ENCODE measurements at regions not wholly inside any gene's neighbourhood (a gene's known extent, or its start where the extent isn't known, plus 50 kb on each side); places are given as distances from the start of the nearest gene placed in this dataset.

- no peaks in the 10 kb centered on the region; the same call in 1 of the 2 replicates for H3K4me1 ChIP-seq (ENCODE audit: insufficient read depth, low read length)
- H4K5ac ChIP-seq (ENCODE audit: insufficient read length, low read depth, low read length), result no peak overlapping the region
- no peak overlapping the region for H3K23ac ChIP-seq (ENCODE audit: insufficient read length, low read depth, low read length)
- Mint-ChIP-seq H3K27me3 (ENCODE audit: low read depth) (peaks cover 8% of the 10 kb centered on the region), H3K36me3 (ENCODE audit: insufficient read depth in 1 of 3, low read depth in 3 of 3) (peaks cover 0 to 4% (median 3%) of the 10 kb centered on the region in 3 experiments; a peak in 2 of 7 replicates), H3K4me3 (no peak overlapping the region), H3K4me1 (peaks cover 25 to 27% of the 10 kb centered on the region in 2 experiments), H3K9me3 (peaks cover 0 to 5% of the 10 kb centered on the region in 2 experiments; a peak in 2 of 5 replicates), H3K27ac (no peak overlapping the region)
- H4K91ac ChIP-seq (ENCODE audit: insufficient read length, low read depth, low read length), result no peak overlapping the region
- no peak overlapping the region for H4K8ac ChIP-seq (replicated peaks; ENCODE audit: insufficient read length, low read depth, low read length)
- no peaks in the 10 kb centered on the region; the same call in 1 of the 2 replicates for H3K79me2 ChIP-seq (ENCODE audit: insufficient read depth, low read length)
- no peak overlapping the region for H2AFZ ChIP-seq (ENCODE audit: low read length)
- H3K4me2 ChIP-seq (ENCODE audit: insufficient read depth, insufficient read length, low read length), result no peak overlapping the region
- H3K9ac ChIP-seq (ENCODE audit: extremely low read depth, insufficient read length, low read length), result no peak overlapping the region
- H3T11ph ChIP-seq (ENCODE audit: low read length), result no peak overlapping the region
- TF ChIP-seq CTCF (conservative IDR thresholded peaks at IDR 0.05), result no peak
- H3K27ac ChIP-seq (ENCODE audit: insufficient read length, low read depth, low read length), result no peak overlapping the region
- no peak overlapping the region for H2BK15ac ChIP-seq (ENCODE audit: low read depth, low read length)
- H3K9me3 ChIP-seq (ENCODE audit: control insufficient read depth, low read depth, low read length), result no peaks in the 10 kb centered on the region
- H3K56ac ChIP-seq (ENCODE audit: insufficient read length, low read depth, low read length), result no peak overlapping the region
- no CpG with 5 or more reads among the region's 4 CpGs for WGBS (ENCODE audit: extremely low coverage, insufficient read length, low lambda C conversion rate)
- H3K18ac ChIP-seq (ENCODE audit: insufficient read length, low read depth, low read length), result no peak overlapping the region
- H2BK120ac ChIP-seq (ENCODE audit: low read depth, low read length, poor library complexity, severe bottlenecking), result no peak overlapping the region
- no peaks in the 10 kb centered on the region for H3K79me1 ChIP-seq (ENCODE audit: insufficient read depth, low read depth, low read length, poor library complexity, severe bottlenecking)
- no peak overlapping the region for H2AK5ac ChIP-seq (ENCODE audit: insufficient read length, low read length)
- H3K4ac ChIP-seq (ENCODE audit: low read depth, low read length), result no peak overlapping the region
- no peak overlapping the region for H2BK5ac ChIP-seq (ENCODE audit: insufficient read length, low read length)
- H3K23me2 ChIP-seq (ENCODE audit: insufficient read length, low read depth, low read length, poor library complexity, severe bottlenecking), result no peaks in the 10 kb centered on the region
- H2BK20ac ChIP-seq (ENCODE audit: low read depth, low read length, poor library complexity, severe bottlenecking), result no peak overlapping the region
- H4K20me1 ChIP-seq (ENCODE audit: control insufficient read depth, insufficient read depth, insufficient read length), result no peaks in the 10 kb centered on the region
- no peak overlapping the region for H2BK12ac ChIP-seq (ENCODE audit: insufficient read length, low read depth, low read length)
- DNase-seq, result no peak
- H3K14ac ChIP-seq (ENCODE audit: insufficient read depth, low read length), result no peak overlapping the region
- no peaks in the 10 kb centered on the region for H3K27me3 ChIP-seq (ENCODE audit: insufficient read depth, low read length)
Measured at GRCh38 chr15:70401709-70402108, 304.0 kb upstream of the TLE3 start.
